Adrenal gland (tissue), 5 donors: ENCODE measurements at regions not wholly inside any gene's neighbourhood (a gene's known extent, or its start where the extent isn't known, plus 50 kb on each side); places are given as distances from the start of the nearest gene placed in this dataset.

Experiments used
- CTCF ChIP-seq, 6 experiments: fragments of 450-650 bp in 4 of 6; fragments of 200-600 bp in 2 of 6; sonication (generic) in 1 of 6; IDR thresholded peaks; 1 replicate in 5 of 6; 2 replicates in 1 of 6; pipeline versions ENCODE4 v1.5.1 to v1.8.0; 2016 to 2021; ENCODE audit warnings: antibody characterized with exemption in 6 of 6, mild to moderate bottlenecking in 2 of 6, moderate library complexity in 1 of 6
- POLR2A ChIP-seq, 2 donors: fragments of 450-650 bp; IDR thresholded peaks; one replicate each; pipeline ENCODE4 v1.6.1; 2017; ENCODE audit warnings: antibody characterized with exemption in 2 of 2, mild to moderate bottlenecking in 2 of 2, moderate library complexity in 1 of 2
- donor health status: DM: no; HTN: no; CAD: no.

DNA sequence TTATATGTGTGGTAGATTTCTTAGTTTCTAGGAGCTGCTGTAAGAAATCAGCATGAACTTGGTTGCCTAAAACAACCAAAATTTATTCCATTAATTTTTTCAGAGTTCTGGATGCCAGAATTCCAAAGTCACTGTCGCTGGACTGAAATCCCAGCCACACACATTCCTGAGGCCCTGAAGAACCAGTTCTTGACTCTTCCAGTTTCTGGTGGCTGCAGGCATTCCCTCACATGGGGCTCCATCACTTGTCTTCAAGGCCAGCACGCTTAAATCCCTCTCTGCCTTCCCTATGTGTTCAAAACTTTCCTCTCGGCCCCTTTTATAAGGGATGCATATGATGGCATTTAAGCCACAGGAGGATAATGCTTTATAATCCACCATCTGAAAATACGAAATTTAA lies 1237.5 kb upstream of the CDH9 start:
- TF ChIP-seq POLR2A (IDR thresholded peaks at IDR 0.05) (no peak), CTCF (IDR thresholded peaks at IDR 0.05) (no peak)
